ENCODE measurements at regions not wholly inside any gene's neighbourhood (a gene's known extent, or its start where the extent isn't known, plus 50 kb on each side); places are given as distances from the start of the nearest gene placed in this dataset.
"Not testable (repeated sequence)": the region's sequence is repeated elsewhere in the genome, so short reads cannot be mapped to it uniquely, and the experiment has no call there.

DNA sequence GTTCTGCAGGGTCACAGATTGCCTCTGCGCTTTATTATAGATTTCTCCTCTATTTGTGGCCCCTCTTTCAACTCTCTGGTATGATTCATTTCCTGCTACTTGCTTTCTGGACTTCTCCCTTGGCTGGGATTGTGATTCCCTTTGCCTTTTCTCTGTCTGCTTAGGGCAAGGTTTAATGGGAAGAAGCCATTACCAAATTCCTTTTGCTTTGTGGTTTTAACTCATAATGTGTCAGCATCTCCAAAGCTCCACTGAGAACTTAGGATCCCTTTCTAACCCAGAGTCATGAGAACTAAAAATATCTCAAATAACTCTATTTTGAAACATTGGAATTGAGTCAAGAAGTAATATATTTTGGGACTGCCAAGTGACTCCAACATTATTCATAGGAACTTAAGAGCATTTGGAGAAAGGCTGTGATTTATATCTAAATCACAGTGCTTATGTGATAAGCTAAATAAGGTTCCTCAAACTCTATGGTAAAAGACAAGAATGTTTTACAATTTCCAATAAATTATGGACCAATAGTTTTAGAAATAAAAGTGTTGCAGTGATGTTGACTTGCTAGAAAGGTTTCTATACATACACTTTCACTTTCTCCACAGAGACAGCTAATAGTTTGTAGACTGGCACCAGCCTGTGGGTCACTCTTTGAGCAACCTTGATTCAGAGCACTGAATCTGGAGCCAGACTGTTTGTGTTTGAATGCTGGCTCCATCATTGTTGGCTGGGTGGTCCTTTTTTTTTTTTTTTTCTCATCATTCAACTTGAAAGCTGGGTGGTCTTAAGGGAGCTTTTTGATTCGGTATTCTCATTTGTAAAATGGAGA is 93.9 kb downstream of the DACT1 start:
- DNase-seq = no peak

DNA sequence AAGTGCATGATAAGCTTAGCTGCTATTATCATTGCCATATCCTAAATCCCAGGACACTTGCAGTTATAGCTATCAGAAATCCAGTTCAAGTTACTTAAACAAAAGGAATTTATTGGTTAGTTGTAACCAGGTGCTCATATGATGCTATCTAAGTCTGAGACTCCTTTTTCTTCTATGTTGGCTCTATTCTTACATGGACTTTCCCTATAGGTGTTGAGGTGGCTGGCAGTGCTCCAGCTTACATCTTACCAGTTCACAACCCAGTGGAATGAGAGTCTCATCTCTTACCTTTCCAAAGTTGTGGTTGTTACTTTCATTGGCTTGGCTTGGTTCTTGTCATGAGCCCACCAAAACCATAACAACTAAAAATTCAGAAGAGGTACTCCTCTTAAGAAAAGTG is 94.6 kb downstream of the DACT1 start:
- DNase-seq = no peak

DNA sequence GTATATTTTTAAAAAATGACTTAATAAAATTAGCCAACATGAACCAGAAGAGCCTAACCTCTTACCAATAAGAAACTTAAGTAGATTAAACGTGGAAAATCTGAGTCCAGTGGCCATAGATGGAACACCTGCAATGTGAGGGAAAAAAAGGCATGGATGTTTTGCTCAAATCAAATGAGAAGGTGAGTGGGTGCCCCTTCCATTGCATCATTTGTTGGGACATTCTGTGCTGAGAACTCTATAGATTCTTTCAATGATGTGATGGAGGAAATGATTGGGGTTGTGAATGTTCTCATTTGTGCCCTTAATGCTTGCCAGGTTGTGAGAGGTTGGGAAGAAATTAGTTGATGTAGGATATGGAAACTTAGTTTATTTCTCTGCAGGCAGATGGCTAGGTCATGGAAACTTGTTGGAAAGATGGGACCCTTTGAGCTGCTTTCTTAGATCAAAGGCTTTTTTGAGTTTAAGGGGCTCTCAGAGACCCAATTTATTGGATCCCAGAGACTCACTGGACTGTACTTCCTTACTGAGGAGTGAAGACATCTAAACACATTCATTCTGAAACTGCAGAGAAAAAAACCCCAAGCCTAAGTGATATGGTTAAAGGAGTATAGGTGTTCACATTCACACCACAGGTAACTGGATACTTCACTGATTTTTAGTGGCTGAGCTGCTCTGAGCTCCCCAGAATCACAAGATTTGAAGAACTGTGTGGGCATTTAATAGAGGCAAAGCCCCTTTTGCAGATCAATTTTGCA is 95.9 kb downstream of the DACT1 start:
- no peak for DNase-seq

DNA sequence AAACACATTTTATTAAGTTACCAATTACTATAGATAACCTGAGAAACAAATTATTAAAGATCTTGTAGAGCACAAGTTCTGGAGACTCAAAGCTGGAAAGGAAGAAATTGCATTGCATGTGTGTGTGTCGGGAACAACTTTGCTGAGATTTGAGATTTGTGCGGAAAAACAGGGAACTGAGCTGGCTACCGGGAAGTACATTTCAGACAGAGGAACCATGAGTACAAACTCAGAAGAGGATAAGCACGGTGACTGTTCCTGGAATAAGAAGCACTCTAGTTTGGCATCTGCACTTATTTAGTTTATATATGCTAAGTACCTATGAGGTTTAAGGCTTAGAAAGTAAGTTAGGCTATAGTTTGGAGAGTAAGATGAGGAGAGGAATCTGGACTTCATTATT is 97.8 kb downstream of the DACT1 start:
- DNase-seq = no peak

DNA sequence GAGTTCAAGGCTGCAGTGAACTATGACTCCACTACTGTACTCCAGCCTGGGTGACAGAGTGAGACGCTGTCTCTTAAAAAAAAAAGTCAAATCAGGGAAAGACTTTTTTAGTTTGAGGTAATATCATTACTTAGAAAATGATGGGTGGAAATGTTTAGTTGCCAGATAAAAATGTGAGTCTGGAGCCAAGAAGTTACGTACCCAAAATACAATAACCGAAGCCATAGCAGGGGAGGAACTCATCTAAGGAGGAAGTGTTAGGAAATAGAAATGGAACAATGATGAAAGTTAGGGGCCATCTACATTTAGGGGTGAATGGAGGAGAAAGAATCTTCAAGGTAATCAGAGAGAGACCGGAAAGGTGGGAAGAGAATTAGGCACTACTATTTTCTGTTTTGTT is 98.8 kb downstream of the DACT1 start:
- DNase-seq = no peak

DNA sequence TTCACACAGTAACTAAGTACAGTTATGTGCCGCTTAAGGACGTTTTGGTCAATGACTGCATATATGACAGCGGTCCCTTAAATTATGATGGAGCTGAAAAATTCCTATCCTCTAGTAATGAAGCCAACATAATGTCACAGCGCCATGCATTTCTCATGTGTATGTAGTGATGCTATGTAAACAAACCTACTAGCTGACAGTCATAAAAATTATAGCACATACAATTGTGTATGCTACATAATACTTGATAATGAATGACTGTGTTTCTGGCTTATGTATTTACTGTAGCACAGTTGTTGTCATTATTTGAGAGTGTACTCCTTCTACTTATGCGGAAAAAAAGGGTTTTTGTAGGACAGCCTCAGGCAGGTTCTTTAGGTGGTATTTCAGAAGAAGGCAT is 99.7 kb downstream of the DACT1 start:
- no peak for DNase-seq

DNA sequence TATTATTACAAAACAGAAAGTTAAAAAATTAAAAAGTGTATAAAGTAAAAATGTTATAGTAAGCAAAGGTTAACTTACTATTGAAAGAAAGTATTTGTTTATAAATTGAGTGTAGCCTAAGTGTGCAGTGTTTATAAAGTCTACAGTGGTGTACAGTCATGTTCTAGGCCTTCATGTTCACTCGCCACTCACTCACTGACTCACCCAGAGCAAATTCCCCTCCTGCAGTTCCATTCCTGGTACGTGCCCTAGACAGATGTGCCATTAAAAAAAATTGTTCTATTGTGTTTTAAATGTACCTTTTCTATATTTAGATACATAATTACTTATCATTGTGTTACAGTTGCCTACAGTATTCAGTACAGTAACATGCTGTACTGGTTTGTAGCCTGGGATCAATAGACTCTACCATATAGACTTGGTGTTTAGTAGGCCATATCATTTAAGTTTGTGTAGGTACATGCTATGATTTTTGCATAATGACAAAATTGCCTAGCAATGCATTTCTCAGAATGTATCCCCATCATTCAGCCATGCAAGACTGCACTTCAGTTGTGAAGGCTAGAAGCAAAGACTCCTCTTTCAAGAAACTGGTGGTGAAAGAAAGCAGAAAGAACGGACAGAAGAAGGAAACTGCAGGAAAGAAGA is 100.6 kb downstream of the DACT1 start:
- DNase-seq = no peak

DNA sequence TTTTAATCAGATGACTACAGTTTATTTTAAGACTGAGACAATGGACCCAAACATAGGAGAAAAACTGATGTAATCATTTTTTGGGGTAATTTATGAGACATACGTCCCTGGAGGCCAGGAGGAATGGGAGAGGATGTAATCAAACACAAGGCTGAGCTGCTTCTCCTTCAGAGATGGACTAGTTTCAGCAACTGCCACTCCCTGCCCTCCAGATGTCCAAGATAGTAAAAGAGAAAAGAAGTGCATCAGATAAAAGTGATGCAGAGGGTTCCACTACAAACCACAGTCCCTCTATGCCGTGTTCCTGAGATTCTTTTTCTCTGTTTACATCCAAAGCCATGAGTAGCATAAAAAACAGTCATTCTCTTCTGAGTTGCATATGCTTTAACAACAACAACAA is 101.1 kb downstream of the DACT1 start:
- no peak for DNase-seq

DNA sequence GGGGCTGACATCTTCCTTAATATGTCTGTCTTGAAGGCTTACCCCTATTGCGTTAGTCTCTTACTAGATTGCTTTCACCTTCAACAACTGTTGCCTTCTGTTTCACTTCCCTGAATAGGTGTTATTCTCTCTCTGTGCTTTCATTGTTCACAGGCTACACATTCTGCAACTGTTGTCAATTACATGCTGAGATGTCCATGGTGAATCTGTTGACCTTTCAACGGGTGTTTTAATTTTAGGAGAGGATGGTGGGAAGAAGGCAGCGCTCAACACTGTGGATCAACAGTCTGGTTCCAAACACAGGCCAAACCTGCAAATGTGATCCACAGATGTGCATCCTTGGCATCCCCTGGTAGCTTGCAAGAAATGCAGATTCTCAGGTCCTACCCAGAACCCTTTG is 101.9 kb downstream of the DACT1 start:
- no peak for DNase-seq

DNA sequence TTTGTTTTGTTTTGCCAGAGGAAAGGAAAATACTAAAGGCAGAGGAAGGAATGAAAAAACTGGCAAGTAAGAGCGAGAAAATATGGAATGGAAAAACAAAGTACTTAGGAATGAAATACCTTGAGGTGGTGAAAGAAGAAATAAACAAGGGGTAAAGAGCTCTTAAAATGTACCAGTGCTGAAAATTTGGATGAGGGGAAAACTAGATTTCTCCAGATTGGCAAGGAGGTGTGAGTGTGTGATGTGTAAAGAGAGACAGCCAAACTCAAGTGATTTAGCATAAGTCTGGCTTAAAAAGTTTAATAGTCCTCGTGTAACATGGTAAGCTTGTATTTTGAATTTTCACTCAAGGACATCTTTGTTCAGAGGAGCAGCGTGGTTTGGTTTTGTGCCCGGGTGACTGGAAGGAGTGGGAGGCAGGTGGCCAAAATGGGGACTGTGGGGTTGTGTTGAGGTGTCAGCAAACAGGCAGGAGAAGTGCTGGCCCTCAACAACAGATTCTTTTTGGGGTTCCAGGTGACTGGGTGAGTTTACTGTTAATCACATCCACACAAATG is 102.7 kb downstream of the DACT1 start:
- DNase-seq = no peak

DNA sequence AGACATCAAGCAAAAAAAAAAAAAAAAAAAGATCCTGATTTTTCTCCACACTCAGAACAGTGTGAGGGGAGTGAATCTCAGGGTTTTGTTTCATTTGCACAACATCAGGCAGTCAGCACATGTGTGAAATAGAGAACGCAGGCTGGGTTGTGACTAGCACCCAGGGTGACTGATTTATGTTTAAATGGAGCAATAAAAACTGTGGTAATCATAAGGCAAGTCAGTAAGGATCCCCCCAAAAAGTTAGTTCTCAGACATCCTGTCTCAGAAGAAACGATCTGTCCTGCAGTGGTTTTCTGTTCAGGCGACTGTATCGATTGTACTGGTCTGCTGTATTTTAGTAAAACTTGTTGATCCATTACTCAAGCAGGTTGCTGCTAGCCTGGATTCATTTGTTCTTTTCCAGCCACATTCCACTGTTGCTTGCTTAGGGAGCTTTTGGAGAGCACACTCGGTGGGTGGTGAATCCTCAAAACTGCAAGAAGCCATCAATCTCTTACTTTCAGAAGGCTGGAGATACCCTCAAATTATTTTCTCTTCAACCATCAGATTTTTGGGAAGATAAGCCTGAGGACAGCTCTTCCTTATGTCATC is 107.1 kb downstream of the DACT1 start:
- DNase-seq = no peak

DNA sequence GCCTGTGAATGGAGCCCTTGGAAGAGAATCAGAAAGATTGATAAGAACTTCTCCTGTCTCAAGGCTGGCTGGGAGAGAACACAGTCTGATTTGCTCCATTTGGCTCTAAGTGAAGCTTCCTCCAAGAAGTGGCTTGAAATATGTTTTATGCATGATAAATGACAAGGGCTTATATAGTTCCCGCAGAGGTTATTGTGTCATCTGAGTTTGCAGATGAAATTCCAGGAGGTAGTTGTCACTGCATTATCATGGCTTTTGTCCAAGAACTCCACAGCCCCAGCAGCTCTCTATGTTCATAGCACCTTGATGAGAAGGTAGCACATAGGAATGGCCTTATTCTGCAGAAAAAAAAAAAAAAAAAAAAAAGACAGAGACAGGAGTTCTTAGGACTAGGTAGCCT is 108.5 kb downstream of the DACT1 start:
- DNase-seq = no peak

DNA sequence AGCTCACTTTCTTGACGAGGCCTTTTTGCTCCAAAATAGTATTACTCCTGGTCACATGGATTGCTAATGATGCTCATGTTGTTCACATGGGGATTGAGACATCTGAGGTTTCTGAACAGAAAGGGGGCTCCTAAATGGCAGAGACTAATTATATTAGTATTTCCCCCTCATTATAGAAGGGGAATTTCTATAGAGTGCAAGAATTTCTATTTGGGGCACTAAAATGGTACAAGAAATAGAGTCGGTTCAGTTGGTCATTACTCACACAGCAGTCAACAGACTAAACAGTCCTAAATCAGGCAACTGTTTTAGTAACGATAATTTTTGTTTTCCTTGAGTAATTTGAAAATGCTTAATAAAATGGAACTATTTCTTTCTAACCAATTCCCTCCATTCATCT is 108.9 kb downstream of the DACT1 start:
- no peak for DNase-seq

DNA sequence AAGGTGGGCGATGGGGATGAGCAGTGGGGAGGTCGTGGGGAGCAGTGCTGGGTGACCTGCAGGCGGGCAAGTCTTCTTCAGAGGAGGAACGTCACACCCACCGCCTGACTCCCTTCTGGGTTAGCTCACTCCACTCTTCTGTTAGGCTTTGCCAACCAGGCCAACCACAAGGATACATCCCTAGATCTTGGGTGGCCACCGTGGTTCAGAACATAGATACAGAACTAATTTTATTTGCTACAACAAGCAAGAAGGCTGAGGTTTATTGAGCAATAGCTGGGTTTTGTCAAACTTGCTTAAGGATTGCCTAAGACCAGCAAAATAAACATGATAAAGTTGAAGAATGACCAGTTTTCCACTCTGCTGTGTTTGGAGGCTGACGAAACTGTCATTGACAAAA is 109.4 kb downstream of the DACT1 start:
- no peak for DNase-seq

DNA sequence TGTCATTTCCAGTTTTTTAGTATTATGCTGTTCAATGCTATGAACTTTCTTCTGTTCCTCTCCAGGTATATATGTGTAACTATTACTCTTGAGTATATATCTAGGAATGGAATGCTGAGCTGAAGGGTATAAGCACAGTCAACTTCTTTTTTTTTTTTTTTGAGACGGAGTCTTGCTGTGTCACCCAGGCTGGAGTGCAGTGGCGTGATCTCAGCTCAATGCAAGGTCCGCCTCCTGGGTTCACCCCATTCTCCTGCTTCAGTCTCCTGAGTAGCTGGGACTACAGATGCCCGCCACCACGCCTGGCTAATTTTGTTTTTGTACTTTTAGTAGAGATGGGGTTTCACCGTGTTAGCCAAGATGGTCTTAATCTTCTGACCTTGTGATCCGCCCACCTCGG is 110.5 kb downstream of the DACT1 start:
- not testable (repeated sequence) for DNase-seq

DNA sequence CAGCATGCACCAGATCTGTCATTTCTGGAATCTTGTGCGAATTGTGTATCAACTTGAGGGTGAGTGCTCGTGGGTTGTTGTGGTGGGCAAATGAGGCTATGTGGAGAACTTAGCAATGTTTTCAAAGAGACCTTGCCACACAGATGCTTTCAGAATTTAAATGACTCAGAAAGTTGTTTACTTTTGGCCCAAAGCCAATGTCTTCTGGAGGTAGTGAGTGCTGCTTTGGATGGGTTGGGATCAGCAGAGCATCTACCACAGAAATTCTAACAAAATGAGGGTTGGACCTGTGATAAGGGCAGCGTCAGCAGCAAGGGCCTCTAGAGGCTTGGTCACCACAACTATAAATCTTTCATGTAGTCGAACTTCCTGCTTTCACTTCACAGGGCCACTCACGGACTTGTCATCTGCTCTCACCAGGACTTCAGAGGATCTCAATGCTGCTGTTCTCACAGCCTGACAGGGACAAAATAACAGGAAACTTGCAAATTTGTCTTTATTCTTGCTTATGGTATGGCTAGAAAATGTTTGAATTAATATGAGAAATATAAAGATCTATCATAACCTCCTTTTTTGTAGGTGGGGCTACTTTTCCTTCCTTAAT is 111.4 kb downstream of the DACT1 start:
- DNase-seq = no peak

DNA sequence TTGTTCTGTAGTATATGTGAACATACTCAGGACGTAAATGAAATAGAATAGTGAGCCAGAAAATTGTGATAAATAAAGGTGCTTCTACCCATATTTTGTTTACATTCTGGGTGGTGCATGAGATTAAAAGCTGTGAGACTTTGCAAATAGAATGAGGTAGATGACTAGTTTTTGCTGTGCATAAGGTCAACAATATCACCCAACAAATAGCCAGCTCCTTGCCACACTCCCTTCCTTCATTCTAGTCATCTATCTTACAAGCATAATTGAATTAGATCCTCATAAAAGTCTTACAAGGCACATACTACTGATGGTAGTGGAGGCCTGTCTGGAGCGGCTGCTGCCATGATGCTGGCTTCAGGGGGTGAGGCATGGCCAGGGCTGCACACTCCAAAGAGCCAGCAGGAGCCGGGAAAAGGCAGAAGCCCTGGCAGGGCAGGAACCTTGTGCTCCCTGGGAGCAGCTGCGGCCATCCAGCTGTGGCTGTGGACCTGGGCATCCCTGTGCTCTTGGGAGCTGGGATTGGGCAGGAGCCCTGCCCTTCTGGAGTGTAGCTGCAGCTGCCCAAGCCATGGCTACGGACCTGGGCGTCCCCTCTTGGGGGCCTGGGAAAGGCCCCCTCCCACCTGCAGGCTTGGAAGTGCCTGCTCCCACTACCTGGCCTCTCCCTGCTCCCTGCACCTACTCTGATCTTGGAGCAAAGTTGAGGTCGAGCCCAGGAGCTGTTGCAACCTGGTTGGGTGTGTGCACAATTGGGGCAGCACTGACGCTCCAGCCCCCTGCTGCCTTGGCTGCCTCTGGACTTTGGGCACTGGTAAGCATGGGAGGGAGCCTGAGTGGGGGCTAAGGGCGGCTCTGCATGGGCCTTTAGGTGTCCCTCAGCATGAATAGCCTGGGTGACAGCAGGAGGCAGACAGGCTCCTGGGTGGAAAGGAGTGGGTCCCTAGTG is 112.8 kb downstream of the DACT1 start:
- no peak for DNase-seq

DNA sequence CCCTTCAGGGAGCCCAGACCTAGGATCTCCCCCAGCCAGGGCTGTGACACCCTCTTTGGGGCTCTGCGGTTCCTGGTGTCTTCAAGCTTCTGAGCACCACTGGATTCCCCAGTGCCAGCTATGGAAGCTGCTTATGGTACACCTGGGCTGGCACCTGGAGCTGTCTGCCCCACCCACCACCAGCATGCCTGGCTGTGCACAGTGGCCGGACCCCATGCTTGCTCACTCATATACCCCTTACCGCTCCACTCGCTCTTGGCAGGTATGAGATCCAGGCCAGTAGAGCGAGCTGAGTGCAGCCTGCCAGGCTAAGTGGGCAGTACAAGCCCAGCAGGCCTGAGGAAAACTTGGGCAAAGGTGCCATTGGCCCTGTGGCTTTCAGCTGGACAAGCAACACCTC is 114.0 kb downstream of the DACT1 start:
- no peak for DNase-seq

DNA sequence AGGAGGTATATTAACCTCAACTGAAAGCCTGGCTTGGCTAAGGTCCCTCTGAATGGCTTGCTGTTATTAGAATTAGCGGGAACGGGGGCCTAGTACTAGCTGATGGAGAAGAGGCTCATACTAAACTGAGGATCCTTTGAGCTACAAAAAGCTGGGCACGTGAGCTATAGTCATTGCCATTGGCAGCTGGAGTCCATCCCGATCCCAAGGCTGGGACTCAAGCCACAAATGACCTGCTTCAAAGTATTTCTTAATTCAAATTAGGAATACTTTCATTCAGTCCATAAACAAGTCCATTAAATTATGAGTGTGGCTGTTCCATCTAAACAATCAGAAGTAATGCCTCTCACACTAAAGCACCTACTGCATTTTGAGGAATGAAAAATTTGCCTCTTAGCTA is 114.5 kb downstream of the DACT1 start:
- no peak for DNase-seq

DNA sequence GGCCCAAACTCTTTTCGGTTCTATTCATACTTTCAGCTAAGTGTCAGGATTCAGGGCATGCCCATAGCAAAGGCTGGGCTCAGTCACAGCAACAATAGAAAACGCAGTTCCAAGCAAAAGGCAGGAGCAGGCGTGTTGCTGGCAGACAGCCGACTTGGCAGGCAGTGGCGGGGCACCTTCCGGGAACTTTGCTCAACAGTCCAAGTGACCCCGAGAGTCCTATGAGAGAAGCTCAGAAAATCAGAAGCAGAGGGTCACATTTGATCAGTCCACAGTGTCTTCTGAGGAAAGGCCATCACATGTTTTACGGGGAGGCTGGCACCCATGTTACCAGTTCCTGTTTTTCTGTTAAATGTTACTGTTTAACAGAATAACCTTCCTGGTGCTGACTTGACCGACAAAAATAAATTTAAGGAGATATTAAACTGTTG is 115.0 kb downstream of the DACT1 start:
- DNase-seq = no peak

Data from NCI-H2081 treated with DMSO at 0.1 percent for 48 hours (cell line).